ENCODE measurements at regions not wholly inside any gene's neighbourhood (a gene's known extent, or its start where the extent isn't known, plus 50 kb on each side); places are given as distances from the start of the nearest gene placed in this dataset.

- no peaks in the 10 kb centered on the region for H3K4me1 ChIP-seq (ENCODE audit: insufficient read depth)
- no peak overlapping the region for H3K27ac ChIP-seq
- intact Hi-C loops (cut with DNase I) = no loop called here
- H3K4me3 ChIP-seq = no peak overlapping the region
- H3K27me3 ChIP-seq = no peaks in the 10 kb centered on the region
- no peaks in the 10 kb centered on the region for H3K36me3 ChIP-seq
- no peaks in the 10 kb centered on the region for H3K9me3 ChIP-seq
- no peak for DNase-seq
- TF ChIP-seq EP300 (IDR thresholded peaks at IDR 0.05) (no peak), POLR2A (IDR thresholded peaks at IDR 0.05) (no peak), CTCF (IDR thresholded peaks at IDR 0.05) (no peak)
These were observed 581.3 kb downstream of the XPNPEP1 start for GRCh38 chr10:109341986-109342385.

GRCh38 chr10:109328001-109328400 is 595.3 kb downstream of the XPNPEP1 start:
- no peak for DNase-seq
- TF ChIP-seq CTCF (IDR thresholded peaks at IDR 0.05) = no peak
- no peak for TF ChIP-seq POLR2A (IDR thresholded peaks at IDR 0.05)
- no peak for TF ChIP-seq EP300 (IDR thresholded peaks at IDR 0.05)
- Histone ChIP-seq H3K4me3 (no peak overlapping the region), H3K9me3 (no peaks in the 10 kb centered on the region), H3K27ac (no peak overlapping the region), H3K4me1 (ENCODE audit: insufficient read depth) (no peaks in the 10 kb centered on the region), H3K27me3 (no peaks in the 10 kb centered on the region), H3K36me3 (no peaks in the 10 kb centered on the region)
- intact Hi-C loops (cut with DNase I) = no loop called here
- 74 to 77% (median 77%) methylated on average over 3 of the region's 3 CpGs for WGBS, 3 donors

GRCh38 chr10:109327266-109327665 is 596.0 kb downstream of the XPNPEP1 start:
- Histone ChIP-seq H3K27ac (no peak overlapping the region), H3K4me1 (ENCODE audit: insufficient read depth) (no peaks in the 10 kb centered on the region), H3K27me3 (no peaks in the 10 kb centered on the region), H3K36me3 (no peaks in the 10 kb centered on the region), H3K4me3 (no peak overlapping the region), H3K9me3 (no peaks in the 10 kb centered on the region)
- 86 to 92% (median 87%) methylated on average over 2 of the region's 2 CpGs for WGBS, 3 donors
- no peak for DNase-seq
- TF ChIP-seq POLR2A (IDR thresholded peaks at IDR 0.05) = no peak
- TF ChIP-seq EP300 (IDR thresholded peaks at IDR 0.05) = no peak
- no peak for TF ChIP-seq CTCF (IDR thresholded peaks at IDR 0.05)
- intact Hi-C loops (cut with DNase I) = no loop called here

- intact Hi-C loops (cut with DNase I) = no loop called here
- TF ChIP-seq CTCF (IDR thresholded peaks at IDR 0.05) (no peak), POLR2A (IDR thresholded peaks at IDR 0.05) (no peak), EP300 (IDR thresholded peaks at IDR 0.05) (no peak)
- no peak for DNase-seq
- no peaks in the 10 kb centered on the region for H3K9me3 ChIP-seq
- no peaks in the 10 kb centered on the region for H3K27me3 ChIP-seq
- H3K4me3 ChIP-seq = no peak overlapping the region
- no peak overlapping the region for H3K27ac ChIP-seq
- no peaks in the 10 kb centered on the region for H3K36me3 ChIP-seq
- 89 to 97% (median 95%) methylated on average over 3 of the region's 3 CpGs for WGBS, 3 donors
- no peaks in the 10 kb centered on the region for H3K4me1 ChIP-seq (ENCODE audit: insufficient read depth)
These were observed 598.6 kb downstream of the XPNPEP1 start for GRCh38 chr10:109324721-109325120.

All from ovary (tissue), 7 donors.